HG03457 (cell line): ENCODE measurements at regions not wholly inside any gene's neighbourhood (a gene's known extent, or its start where the extent isn't known, plus 50 kb on each side); places are given as distances from the start of the nearest gene placed in this dataset.
"Not testable (repeated sequence)": the region's sequence is repeated elsewhere in the genome, so short reads cannot be mapped to it uniquely, and the experiment has no call there.

Experiments
- ATAC-seq: cut with Tn5 transposase; IDR thresholded peaks from one replicate; pipeline ENCODE4 v1.9.1; 2021; ENCODE audit warnings: moderate number of reproducible peaks; ENCODE audit not compliant: unreplicated experiment

DNA sequence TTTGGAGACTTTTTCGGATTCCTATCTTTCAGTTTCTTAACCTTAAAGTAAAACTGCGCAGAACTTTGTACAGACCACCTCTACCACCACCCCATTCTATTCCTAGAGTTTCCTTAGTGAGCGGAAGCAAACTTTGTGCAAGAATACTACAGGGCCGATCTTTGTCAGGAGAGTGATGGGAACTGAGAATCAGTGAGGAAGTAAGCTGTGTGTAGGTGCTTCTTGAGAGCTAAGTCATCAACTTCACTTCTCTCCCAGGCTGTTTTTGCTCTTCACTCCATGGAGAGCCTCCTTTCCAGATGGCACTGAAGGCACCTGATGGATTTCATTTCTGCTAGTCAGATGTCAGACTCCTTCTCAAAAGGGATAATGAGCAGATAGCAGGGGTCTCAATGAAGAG, 127.3 kb downstream of the SPATA31D1 start:
- no peak for ATAC-seq

DNA sequence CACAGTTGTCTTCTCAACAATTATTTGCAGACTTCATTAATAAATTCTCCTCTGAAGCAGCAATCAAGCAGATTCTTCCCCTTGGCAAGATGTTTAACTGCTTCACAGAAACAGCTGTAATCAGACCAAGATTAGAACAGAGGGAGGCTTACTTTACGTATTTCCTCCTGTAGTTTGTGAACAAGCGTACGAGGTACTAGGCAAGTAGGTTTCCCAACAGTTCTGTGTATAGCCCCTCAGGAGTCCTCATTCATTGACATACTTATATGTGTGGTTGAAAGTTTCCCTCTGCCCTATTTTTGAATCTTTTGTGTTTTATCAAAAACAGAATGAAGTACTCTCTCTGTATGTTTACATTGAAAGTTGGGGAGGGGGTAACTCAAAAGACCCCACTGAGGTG, 128.0 kb downstream of the SPATA31D1 start:
- ATAC-seq, result no peak

DNA sequence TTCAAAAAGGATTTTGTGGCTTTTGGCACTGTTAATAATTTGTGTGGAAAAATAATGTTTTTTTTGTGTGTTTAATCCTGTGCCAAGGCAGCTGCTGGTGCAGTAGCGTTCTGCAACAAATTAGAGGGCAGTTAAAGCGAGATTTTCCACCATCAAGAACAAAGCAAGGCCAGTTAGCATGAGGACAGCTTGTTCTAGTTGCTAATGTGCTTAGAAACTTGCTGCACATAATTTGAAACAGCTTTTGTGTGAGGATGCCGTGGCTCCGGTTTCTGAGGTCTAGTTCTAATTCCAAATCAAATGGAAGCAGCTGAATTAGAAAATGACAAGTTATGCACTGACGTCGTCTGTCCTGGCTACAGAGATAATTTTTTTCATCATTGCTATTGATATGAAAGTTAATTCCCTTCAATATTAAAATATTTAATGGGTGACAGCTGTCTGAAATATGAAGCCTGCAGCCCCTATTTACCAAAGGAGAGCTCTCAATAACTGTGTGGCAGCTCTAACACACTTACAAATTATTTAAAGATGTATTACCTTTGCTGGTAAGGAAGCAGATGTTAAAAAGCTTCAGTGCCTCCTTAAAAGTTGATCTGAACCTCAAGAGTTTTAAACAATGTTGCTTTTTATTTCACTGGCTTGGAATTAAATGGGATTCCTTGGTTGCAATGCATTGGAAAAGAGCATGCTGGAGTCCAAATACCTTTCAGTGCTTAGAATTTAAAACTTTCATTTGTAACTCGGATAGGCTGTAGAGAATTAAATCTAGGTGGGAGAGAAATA, 128.6 kb downstream of the SPATA31D1 start:
- no peak for ATAC-seq

DNA sequence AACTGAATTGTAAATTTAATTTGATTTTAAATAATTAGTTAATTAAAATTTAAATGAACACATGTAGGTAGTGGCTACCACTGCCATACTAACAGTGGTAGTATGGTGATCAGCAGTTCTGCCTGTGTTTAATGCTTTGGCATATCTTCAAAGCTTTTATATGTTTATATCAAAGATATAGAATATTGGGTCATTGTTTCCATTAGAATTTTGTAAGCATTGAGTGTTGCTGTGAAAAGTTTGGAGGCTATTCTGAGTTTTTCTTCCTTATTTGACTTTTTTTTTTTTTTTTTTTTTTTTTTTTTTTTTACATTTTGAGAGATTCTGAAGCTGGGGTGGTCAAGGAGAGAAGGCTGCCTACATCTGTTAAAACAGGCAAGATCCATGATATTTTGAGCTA, 134.2 kb downstream of the SPATA31D1 start:
- ATAC-seq, result no peak

DNA sequence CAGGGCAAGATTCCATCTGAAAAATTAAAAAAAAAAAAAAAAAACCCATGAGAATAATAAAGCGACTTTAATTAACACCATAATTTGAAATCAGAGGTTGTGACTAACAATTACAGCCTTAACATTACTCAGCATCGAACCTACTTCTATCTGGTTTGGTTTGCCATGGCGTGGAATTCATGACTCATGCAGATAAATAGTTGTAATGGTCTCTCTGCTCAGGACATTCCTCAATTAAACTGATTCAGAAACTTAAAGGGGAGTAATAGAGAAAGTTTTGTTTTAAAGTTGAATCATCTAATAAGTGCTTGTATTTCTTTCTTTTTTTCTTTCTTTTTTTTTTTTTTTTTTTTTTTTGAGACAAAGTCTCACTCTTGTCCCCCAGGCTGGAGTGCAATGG, 135.5 kb downstream of the SPATA31D1 start:
- ATAC-seq, result no peak

DNA sequence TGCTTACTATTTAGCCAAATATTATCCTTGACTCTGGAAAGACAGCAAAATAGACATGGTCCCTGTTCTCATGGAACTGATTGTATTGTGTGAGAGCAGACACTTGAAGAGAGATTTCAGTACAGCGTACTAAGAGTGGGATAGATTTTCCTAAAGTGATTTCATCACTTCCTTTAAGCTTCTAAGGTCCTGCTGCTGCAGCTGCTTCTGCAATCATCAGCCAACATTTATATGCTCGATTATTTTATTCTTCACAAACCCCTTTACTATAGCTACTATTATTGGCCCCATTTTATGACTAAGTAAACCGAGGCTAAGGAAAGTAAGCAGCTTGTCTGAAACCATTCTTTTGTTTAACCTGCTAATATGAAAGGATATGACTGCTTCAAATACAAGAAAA, 137.7 kb downstream of the SPATA31D1 start:
- ATAC-seq, result no peak

DNA sequence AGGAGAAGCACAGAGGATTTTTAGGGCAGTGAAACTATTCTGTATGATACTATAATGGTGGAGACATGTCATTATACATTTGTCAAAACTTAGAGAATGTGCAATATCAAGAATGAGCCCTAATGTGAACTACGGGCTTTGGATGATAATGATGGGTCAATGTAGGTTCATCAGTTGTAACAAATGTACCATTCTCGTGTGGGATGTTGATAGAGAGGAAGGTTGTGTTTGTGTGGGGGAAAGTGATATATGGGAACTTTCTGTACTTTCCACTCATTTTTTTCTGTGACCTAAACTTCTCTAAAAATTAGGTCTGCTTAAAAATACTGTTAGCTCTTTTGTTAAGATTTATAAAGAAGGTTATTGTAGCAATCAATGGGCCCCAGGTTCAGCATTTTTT, 138.9 kb downstream of the SPATA31D1 start:
- ATAC-seq, result no peak

DNA sequence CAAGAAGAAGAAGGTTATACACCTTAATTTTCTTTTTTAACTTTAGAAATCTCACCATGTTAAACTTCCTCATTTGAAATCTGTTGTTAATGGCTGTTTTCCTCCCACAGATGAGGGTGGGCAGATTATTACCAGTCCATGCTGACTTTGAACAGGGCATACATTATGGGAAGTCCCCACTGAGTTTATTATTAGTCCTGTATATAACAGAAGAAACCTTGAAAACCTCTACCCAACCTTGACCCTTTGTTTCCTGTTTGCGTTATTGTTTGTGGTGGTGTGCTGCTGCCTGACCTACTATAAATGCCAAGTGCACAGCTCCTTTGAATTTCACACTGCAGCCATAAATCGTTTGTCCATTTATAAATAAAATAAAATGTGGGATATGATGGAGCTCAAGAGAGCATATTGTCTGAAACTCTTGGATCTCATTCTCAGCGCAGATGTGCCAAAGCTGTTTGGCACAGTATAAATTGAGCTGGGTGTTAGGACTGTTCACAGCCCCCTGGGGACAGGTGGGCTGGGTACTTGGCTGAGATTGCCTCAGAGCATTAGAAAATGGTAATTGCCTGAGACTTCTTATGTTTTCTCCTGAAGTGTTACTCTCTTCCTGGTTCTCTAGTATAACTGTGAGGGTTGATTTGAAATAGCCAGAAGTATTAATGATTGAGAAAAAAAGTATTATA, 139.6 kb downstream of the SPATA31D1 start:
- peak; percentile 91 for ATAC-seq

DNA sequence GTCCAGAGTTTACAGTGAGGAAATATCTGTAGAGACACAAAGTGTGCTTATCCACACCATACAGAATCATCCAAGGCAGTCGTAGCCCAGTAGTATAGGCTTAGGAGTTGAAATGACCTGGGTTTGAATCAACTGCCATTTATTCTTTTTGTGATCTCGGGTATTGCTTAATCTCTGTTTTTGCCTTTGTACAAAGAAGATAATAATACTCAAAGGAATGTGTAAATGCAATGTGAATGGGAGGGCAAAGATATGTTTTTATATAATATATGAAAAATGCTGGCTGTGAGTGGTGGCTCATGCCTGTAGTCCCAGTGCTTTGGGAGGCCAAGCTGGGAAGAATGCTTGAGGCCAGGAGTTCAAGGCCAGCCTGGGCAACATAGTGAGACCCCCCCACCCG, 141.1 kb downstream of the SPATA31D1 start:
- no peak for ATAC-seq

DNA sequence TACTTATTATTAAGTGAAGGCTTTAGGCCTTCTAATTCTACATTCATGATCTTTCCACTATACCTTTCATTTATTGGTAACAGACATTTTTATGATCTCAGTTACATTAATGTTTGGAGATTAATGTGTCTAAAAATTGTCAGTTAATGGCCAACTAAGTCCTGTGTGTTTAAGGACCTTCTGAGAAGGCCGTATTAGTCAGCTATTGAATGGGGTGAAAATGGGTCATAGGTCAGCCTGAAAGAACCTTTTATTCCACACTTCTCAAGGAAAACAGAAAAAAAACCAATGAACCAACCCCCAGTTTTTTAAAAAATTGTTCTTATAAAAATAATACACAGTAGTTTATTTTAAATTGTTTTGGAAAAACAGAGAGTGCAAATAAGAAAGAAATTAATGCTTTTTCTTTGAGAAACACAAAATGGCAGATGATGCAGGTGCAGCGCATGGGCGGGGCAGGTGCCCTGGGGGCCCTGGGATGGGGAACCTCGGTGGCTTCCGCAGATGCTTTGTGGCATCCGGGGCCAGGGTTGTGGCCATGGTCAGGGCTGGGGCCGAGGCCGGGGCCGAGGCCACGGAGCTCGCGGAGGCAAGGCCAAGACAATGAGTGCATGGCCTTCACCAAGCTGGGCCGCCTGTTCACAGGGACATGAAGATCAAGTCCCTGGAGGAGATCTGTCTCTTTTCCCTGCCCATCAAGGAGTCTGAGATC, 141.9 kb downstream of the SPATA31D1 start:
- no peak for ATAC-seq

DNA sequence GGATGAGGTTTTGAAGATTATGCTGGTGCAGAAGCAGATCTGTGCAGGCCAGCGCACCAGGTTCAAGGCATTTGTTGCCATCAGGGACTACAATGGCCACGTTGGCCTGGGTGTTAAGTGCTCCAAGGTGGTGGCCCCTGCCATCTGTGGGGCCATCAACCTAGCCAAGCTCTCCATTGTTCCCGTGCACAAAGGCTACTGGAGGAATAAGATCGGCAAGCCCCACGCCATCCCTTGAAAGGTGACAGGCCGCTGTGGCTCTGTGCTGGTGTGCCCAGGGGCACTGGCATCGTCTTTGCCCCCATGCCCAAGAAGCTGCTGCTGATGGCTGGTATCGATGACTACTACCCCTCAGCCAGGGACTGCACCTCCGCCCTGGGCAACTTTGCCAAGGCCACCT, 142.5 kb downstream of the SPATA31D1 start:
- no peak for ATAC-seq

DNA sequence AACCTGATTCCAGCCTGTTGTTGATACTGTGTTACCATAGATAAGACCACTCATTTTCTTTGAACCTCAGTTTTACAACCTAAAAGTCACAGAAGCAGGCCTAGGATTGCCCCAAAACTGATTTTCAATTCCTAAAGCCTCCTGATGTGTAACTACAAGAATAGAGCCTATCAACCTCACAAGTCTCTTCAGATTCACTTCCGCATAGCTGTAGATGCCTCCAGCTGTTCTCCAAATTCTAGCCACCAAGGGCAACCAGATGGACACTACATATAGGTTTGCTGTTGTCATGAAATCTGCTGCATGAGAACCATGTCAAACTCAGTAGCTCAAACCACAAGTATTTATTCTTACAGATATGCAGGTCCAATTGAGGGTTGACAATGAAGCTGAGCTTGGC, 143.5 kb downstream of the SPATA31D1 start:
- ATAC-seq, result no peak

DNA sequence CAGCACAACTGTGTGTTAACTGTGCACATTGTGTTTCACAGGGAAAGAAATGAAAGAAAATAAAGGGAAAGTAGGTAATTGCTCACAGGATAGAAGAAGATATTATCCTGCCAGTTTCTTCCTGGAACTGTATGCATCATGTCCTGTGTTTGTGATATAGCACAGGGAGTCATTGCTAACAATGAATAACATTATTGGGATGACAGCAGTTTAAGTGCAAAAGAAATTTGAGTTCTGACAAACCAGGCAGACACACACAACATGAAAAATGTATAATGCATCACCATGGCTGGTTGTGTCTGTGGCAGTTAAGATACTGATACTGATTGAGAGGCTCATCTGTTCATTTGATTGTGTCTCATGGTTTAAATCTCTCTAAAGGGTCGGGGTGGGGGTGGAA, 145.4 kb downstream of the SPATA31D1 start:
- ATAC-seq, result no peak

DNA sequence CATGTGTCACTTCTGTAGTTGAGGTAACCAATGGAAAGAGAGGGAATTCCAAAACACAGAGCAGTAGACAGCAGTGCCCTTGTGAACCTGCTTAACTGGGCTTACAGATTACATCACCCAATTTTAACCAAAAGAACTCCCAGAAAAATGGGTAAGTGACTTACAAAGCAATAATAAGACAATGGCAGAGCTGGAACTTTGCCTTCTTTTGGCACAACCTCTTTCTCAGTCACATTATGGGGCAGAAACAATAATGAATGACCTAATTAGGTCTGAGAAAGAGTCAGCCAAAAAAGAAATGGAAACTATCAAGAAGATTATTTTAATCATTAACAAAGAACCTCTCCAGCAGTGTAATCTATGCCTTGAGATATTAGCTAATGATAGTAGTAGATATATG, 146.5 kb downstream of the SPATA31D1 start:
- ATAC-seq, result no peak

DNA sequence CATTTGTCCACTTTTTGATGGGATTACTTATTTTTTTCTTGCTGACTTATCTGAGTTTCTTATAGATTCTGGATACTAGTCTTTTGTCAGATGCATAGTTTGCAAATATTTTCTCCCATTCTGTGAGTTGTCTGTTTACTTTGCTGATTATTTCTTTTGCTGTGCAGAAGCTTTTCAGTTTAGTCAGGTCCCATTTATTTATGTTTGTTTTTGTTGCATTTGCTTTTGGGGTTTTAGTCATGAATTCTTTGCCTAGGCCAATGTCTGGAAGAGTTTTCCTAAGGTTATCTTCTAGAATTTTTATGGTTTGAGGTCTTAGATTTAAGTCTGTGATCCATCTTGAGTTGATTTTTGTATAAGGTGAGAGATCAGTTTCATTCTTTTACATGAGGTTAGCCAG, 149.5 kb downstream of the SPATA31D1 start:
- ATAC-seq, result not testable (repeated sequence)

DNA sequence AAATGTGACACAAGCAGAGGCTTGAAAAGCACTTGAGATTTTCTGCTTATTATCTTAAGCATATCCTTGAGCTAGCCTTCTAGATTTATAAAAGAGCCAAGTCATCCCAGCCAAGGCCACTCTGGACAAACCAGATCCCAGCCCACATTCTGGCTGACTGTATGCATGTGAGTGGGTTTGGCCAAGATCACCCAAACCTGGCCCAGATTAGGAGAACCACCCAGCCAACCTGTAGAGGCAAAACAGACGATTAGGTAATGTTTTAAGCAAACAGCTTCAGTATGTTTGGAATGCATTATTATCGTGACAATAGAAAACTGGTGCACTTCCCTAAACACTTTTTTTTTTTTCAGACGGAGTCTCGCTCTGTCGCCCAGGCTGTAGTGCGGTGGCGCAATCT, 151.9 kb downstream of the SPATA31D1 start:
- no peak for ATAC-seq

DNA sequence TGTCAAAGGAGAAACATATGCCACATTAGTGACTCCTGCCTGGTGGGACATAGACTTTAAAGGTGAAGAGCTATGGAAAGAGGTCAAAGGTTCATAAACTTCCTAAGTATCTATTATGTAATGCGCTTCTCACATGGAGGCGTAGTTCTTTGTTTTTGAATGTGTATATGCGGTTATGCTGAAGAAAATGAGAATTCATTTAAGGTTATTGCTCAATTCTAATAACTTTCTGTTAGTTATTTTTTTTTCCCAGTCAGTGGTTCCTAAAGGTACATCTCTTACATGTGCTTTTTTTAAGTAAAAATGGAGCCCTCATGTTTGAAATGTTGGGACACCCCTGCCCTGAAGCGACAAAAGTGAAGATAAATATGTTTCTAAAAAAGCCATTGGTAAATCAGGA, 156.2 kb downstream of the SPATA31D1 start:
- ATAC-seq, result no peak

DNA sequence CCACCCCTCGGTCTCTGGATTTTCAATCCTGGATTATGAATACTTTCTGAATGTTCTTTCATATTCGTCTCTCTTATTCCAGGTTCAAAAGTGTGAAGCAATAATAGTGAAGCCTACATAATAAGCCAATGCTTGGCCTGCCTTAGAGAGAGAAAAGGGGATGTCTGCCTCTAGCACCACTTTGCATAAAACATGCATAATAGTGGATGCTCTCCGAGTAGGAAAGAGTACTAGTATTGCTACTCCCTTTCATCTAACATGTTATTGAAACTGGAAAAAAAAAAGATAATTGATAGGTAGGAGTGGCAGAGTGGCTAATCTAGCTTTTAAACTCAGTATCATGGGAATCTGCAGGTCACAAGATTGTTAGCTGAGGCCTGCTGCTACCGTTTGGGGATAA, 158.1 kb downstream of the SPATA31D1 start:
- ATAC-seq, result no peak

DNA sequence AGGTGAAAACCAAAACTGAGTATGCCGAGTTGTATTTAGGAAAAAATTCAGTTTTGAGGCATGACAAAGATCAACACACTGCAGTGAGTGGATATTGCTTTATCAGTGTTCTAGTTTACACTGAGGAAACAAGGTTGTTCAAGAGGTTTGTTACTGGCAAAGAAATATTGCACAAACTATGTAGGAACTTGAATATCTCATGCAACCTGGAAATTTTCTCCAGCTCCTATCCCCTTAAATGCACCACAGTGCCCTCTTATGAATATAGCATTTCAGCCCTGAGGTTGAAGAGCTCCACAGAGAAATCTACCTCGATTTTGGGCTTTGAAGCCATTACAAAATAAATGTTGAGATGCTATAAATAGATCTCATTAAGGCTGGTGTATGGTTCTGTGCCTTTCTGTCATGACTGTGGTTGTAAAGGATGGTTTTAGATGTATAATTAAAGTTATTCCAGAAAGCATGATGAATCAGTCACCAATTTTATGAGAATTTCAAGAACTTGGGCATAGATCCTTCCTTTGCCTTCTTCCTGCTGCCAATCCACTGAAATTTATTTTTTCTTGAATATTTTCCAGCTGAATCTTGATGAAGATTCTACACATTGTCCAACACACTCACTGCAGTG, 159.3 kb downstream of the SPATA31D1 start:
- no peak for ATAC-seq

DNA sequence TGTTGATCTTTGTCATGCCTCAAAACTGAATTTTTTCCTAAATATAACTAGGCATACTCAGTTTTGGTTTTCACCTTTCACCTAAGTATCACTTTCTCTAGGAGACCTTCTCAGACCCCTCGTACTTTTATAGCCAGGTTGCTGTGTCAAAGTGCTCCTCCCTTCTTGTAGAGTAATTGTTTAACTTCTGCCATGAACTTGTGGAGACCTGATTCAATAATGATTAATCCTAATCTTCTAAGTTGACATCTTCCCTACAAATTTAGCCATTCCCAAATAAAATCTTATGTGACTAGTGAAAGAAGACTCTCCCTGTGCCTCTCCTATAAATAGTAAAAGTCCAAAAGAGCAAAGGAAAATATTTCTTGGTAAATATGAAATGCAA, 159.8 kb downstream of the SPATA31D1 start:
- no peak for ATAC-seq

DNA sequence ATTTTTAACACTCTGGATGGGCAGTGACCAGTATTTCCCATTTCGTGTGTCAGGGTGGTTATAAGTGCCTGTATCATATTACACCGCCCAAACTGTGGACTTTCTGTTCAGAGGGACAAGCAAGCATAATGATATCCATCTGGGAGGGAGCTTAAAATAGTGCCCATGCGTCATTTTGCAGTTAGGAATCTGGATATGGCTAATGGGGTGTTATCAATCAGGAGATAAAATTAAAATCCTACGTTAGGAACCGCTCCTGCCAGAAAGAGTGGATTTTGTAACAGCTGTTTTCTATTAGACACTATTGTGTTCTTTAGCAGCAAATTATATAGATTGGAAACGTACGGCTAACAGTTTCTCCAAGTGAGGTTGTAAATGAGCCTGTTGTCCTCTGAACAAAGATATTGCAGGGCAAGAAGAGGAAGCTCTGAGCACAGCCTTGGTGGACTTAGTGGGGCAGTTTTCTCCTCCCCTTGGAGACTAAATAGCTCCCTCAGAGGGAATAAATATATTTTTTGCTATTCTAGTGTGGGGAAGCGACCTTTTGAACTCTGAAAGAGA, 160.4 kb downstream of the SPATA31D1 start:
- no peak for ATAC-seq
